GM12872 (cell line): ENCODE measurements at regions not wholly inside any gene's neighbourhood (a gene's known extent, or its start where the extent isn't known, plus 50 kb on each side); places are given as distances from the start of the nearest gene placed in this dataset.

Experiments used
- TF ChIP-seq, protein P1 (sequence below): IDR thresholded peaks from 3 replicates; pipeline ENCODE4 v1.5.1; 2011; ENCODE audit warnings: low read depth, mild to moderate bottlenecking, low read length, moderate library complexity; ENCODE audit not compliant: insufficient read depth

GRCh38 chr10:128306535-128306934, 180.3 kb upstream of the MKI67 start:
- TF ChIP-seq, protein P1, sequence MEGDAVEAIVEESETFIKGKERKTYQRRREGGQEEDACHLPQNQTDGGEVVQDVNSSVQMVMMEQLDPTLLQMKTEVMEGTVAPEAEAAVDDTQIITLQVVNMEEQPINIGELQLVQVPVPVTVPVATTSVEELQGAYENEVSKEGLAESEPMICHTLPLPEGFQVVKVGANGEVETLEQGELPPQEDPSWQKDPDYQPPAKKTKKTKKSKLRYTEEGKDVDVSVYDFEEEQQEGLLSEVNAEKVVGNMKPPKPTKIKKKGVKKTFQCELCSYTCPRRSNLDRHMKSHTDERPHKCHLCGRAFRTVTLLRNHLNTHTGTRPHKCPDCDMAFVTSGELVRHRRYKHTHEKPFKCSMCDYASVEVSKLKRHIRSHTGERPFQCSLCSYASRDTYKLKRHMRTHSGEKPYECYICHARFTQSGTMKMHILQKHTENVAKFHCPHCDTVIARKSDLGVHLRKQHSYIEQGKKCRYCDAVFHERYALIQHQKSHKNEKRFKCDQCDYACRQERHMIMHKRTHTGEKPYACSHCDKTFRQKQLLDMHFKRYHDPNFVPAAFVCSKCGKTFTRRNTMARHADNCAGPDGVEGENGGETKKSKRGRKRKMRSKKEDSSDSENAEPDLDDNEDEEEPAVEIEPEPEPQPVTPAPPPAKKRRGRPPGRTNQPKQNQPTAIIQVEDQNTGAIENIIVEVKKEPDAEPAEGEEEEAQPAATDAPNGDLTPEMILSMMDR, result no peak

DNA sequence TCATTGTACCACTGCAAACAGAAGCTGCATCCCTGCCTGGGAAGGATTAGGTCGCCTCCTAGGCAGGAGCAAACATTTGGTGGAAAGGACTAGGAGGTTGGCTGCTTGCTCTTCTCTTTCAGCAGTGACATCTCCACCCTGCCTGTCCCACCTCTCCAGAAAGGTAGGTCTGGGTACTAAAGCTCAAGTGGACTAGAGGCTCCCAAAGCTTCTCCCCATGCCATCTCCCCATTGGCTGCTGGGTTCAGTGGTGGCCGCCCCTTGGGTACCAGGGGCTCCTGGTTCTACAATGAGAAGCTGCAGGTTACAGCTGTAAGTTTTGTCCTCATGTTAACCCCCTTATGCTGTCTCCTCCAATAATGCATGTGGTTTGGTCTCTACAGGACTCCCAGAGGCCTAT, 180.7 kb upstream of the MKI67 start:
- TF ChIP-seq, protein P1, result no peak

DNA sequence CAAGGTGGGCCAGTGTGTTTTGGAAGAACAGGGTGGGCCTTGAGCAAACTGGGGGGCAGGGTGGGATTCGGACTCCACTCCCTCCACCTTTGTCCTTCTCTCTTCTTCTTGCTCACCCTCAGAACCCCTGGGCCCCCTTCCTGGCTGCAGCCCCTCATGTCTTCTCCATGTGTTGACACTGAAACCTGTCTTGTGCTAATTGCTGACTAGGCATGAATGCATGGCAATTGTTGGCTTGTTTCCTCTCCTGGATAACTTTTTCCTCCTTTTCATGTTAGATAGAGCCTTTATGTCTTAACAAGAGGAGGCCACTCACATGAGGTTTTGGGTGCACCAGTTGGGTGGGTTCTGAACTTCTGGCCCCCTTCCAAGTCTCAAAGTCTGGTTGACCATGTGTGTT, 181.6 kb upstream of the MKI67 start:
- TF ChIP-seq, protein P1, result no peak

DNA sequence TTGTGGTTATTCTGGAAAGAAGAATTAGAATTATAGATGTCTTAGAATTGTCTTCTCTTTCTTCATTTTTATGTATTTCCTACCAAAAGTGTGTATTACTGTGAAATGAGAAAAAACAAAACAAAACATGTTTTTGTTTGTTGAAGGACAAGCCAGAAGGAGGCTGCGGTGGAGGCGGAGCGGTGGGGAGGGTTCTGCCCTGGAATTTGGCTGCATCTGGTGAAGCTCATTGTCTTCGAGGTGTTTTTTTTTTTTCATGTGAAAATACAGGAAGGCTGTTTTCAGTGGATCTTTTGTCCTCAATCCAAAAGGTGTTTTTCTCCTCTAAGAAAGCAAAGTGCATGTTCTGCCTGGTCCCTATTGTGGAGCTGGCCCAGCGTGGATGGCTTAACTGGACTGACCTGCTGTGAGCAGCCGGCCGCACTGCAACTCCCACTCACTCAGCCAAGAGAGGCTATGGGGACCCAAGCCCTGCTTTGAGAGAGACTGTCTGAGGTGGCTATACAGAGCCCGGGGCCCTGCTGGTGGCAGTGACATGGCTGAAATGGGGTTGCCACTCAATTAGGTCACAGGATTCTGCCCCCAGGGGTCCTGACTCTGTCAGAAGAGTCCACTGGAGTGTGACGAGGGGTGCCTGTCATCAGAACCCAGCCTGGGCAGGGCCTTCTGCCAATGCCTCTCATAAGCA, 184.9 kb upstream of the MKI67 start:
- TF ChIP-seq, protein P1, result no peak

DNA sequence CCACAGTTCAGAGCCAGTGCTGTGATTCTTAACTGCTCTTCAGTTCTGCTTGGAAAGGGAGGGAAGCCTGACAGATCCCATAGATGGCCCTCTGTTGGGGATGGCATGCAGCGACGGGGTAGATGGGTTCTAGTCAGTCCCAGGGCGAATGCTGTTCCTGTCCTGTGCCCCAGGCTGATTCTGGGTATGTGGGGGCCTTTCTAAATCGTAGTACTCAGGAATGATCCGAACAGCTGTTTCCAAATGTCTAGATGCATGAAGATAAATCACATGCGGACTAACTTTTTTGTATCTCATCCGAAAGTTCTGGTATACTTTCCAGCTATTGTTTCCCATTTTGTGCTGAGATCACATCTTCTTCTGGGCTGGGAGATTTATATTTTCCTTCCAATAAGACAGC, 186.0 kb upstream of the MKI67 start:
- TF ChIP-seq, protein P1, result no peak

- TF ChIP-seq, protein P1, result no peak
These were observed 188.5 kb upstream of the MKI67 start for GRCh38 chr10:128314686-128315085.

- TF ChIP-seq, protein P1, result no peak
These were observed 190.0 kb upstream of the MKI67 start for GRCh38 chr10:128316121-128316726.
